Naive thymus-derived CD4-positive, alpha-beta T cell (primary cell): ENCODE measurements at regions not wholly inside any gene's neighbourhood (a gene's known extent, or its start where the extent isn't known, plus 50 kb on each side); places are given as distances from the start of the nearest gene placed in this dataset.

Experiments
- ATAC-seq: fragments of 150-1000 bp; cut with Tn5 transposase; 2 replicates; pipeline ENCODE4 v1.10.0; 2021; ENCODE audit warnings: mild to moderate bottlenecking, moderate library complexity
- CTCF ChIA-PET: fragments of 350-600 bp; sonication (Branson Sonifier 250); formaldehyde crosslinking; loops from one replicate; lab custom pipeline; 2021; ENCODE audit warnings: antibody characterized with exemption; lab: Charles Lee
- POLR2A ChIA-PET: fragments of 350-600 bp; sonication (Branson Sonifier 250); formaldehyde crosslinking; loops from one replicate; lab custom pipeline; 2021; ENCODE audit warnings: antibody characterized with exemption, inconsistent platforms; lab: Charles Lee
- DNase-seq, 9 donors: peaks; one replicate each; pipeline versions ENCODE4 v3.0.0 to v3.0.0-alpha.2; 2020 to 2022; ENCODE audit warnings: mixed read lengths in 1 of 9
- H3K27ac ChIP-seq: one replicate; pipeline ENCODE4 v1.7.0; 2013; ENCODE audit warnings: mild to moderate bottlenecking, low read depth, low read length, moderate library complexity
- H3K27me3 ChIP-seq, 2 donors: one replicate each; pipeline ENCODE4 v1.7.0; 2013; ENCODE audit warnings: low read length in 2 of 2, mild to moderate bottlenecking in 2 of 2, moderate library complexity in 2 of 2; ENCODE audit not compliant: control insufficient read depth in 2 of 2, insufficient read depth in 2 of 2
- H3K36me3 ChIP-seq, 3 experiments: 1 replicate in 2 of 3; 2 replicates in 1 of 3; pipeline ENCODE4 v1.7.0; 2013; ENCODE audit warnings: low read length in 3 of 3, mild to moderate bottlenecking in 3 of 3, moderate library complexity in 1 of 3; ENCODE audit not compliant: insufficient read depth in 3 of 3, control insufficient read depth in 2 of 3
- H3K4me1 ChIP-seq, 2 donors: one replicate each; pipeline ENCODE4 v1.7.0; 2013; ENCODE audit warnings: low read length in 2 of 2, mild to moderate bottlenecking in 2 of 2, moderate library complexity in 1 of 2; ENCODE audit not compliant: control insufficient read depth in 2 of 2, insufficient read depth in 2 of 2
- H3K4me3 ChIP-seq: 2 replicates; pipeline ENCODE4 v1.7.0; 2013; ENCODE audit warnings: mild to moderate bottlenecking, low read length
- H3K9me3 ChIP-seq, 3 experiments: 1 replicate in 2 of 3; 2 replicates in 1 of 3; pipeline ENCODE4 v1.7.0; 2013; ENCODE audit warnings: low read length in 3 of 3; ENCODE audit not compliant: control insufficient read depth in 2 of 3
- H3K27ac Mint-ChIP-seq, 9 donors: one replicate each; pipeline ENCODE4 v1.8.0; 2020 to 2022; ENCODE audit warnings: mixed read lengths in 9 of 9, mild to moderate bottlenecking in 8 of 9, moderate library complexity in 5 of 9, inconsistent platforms in 2 of 9
- H3K27me3 Mint-ChIP-seq, 5 donors: one replicate each; pipeline ENCODE4 v1.8.0; 2021 to 2022; ENCODE audit warnings: mixed read lengths in 5 of 5, mild to moderate bottlenecking in 1 of 5
- H3K36me3 Mint-ChIP-seq, 5 donors: one replicate each; pipeline ENCODE4 v1.8.0; 2020 to 2022; ENCODE audit warnings: mixed read lengths in 5 of 5, mild to moderate bottlenecking in 3 of 5, inconsistent platforms in 1 of 5
- H3K4me1 Mint-ChIP-seq, 7 donors: one replicate each; pipeline ENCODE4 v1.8.0; 2020 to 2022; ENCODE audit warnings: mixed read lengths in 7 of 7, mild to moderate bottlenecking in 3 of 7, inconsistent platforms in 1 of 7
- H3K4me3 Mint-ChIP-seq, 10 donors: one replicate each; pipeline ENCODE4 v1.8.0; 2020 to 2022; ENCODE audit warnings: mild to moderate bottlenecking in 10 of 10, mixed read lengths in 10 of 10, moderate library complexity in 6 of 10, inconsistent platforms in 2 of 10
- H3K9me3 Mint-ChIP-seq, 11 donors: one replicate each; pipeline ENCODE4 v1.8.0; 2020 to 2022; ENCODE audit warnings: mixed read lengths in 11 of 11, mild to moderate bottlenecking in 4 of 11, inconsistent platforms in 1 of 11, moderate library complexity in 1 of 11
- intact Hi-C, 2 donors: fragments of 100-400 bp; cut with micrococcal nuclease; formaldehyde crosslinking; loops; one replicate each; pipeline ENCODE4 v1.15.1; 2023

DNA sequence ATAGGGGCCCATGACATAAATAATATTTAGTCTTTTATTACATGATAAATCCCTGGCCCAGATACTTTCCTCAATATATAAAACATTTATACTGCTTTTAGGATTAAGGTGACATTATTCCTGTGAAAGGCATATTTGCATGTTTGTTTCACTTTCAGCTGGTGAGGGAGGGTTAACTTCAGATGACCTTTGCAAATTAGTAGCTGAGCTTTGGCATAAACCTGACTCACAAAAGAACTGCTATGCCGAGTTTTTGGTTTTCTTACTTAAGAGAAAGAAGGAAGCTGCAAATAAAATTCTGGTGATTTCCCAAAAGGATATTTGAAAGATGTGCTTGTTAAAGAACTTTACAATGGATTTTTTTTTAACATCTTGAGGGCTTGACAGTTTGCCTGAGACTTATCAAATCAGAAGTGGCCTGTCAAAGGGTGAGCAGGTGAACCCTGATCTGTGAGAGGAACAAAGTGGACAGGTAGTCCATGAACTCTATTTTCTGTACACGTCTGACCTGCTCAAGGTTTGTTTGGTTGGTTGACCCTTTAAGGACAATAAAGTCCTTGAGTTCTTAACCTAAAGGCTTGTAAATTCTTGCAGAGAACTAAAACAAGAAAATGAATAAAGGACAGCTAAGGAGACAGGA, 93.5 kb downstream of the FAM124B start:
- no peaks in the 10 kb centered on the region for H3K9me3 Mint-ChIP-seq
- POLR2A ChIA-PET, result no interaction called here
- Histone ChIP-seq H3K27ac (no peak overlapping the region), H3K27me3 (no peaks in the 10 kb centered on the region), H3K4me1 (no peaks in the 10 kb centered on the region), H3K36me3 (no peaks in the 10 kb centered on the region), H3K9me3 (no peaks in the 10 kb centered on the region), H3K4me3 (no peak overlapping the region)
- no peak overlapping the region for H3K4me3 Mint-ChIP-seq
- ATAC-seq (no peak), DNase-seq (no peak)
- CTCF ChIA-PET, result no interaction called here
- no peak overlapping the region for H3K27ac Mint-ChIP-seq
- H3K27me3 Mint-ChIP-seq, result peaks cover 15 to 30% (median 25%) of the 10 kb centered on the region in 5 donors
- H3K36me3 Mint-ChIP-seq, result peaks cover 0 to 5% (median 0%) of the 10 kb centered on the region in 5 donors
- intact Hi-C loops, result no loop called here
- no peaks in the 10 kb centered on the region for H3K4me1 Mint-ChIP-seq

DNA sequence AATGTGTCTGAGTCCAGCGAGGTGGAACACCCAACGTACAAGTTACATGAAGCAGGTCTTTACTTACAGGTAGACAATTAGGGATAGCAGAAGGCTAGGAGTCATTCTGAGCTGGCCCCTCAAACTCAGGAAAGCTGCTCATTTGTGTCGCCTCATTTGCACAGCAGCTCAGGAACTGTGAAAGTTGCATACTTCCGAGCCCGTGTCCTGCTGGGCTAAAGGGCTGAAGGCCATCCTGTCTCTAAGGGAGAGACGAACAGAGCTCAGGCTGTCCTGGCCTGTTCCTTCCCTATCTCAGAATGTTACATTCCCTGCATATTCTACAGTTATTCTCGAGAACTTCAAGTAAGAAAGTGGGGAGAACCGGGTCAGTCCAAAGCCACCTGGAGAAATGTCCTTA, 99.0 kb downstream of the FAM124B start:
- Mint-ChIP-seq H3K4me1 (no peaks in the 10 kb centered on the region), H3K27ac (no peak overlapping the region), H3K27me3 (peaks cover 5 to 10% (median 6%) of the 10 kb centered on the region in 5 donors), H3K36me3 (no peaks in the 10 kb centered on the region), H3K9me3 (no peaks in the 10 kb centered on the region), H3K4me3 (no peak overlapping the region)
- intact Hi-C loops, result no loop called here
- ATAC-seq (no peak), DNase-seq (no peak)
- Histone ChIP-seq H3K4me3 (no peak overlapping the region), H3K36me3 (no peaks in the 10 kb centered on the region), H3K27ac (no peak overlapping the region), H3K27me3 (no peaks in the 10 kb centered on the region), H3K4me1 (no peaks in the 10 kb centered on the region), H3K9me3 (no peaks in the 10 kb centered on the region)
- POLR2A ChIA-PET, result no interaction called here
- CTCF ChIA-PET, result interaction anchor here (0.6 kb wide), 1 partner anchor 43 kb away, joined by 3 read pairs; no protein-coding TSS in a partner anchor

GRCh38 chr2:224293976-224294375, 107.9 kb downstream of the FAM124B start:
- Histone ChIP-seq H3K27ac (no peak overlapping the region), H3K27me3 (no peaks in the 10 kb centered on the region), H3K4me1 (no peaks in the 10 kb centered on the region), H3K9me3 (no peaks in the 10 kb centered on the region), H3K4me3 (no peak overlapping the region), H3K36me3 (no peaks in the 10 kb centered on the region)
- no peak overlapping the region for H3K4me3 Mint-ChIP-seq
- H3K27me3 Mint-ChIP-seq, result peaks cover 42 to 54% (median 45%) of the 10 kb centered on the region in 5 donors
- H3K27ac Mint-ChIP-seq, result no peak overlapping the region
- no peak for ATAC-seq
- DNase-seq, result no peak
- intact Hi-C loops, result no loop called here
- H3K9me3 Mint-ChIP-seq, result peaks cover 0 to 8% (median 0%) of the 10 kb centered on the region in 11 donors
- CTCF ChIA-PET, result no interaction called here
- POLR2A ChIA-PET, result interaction anchor here (0.7 kb wide), 1 partner anchor 927 kb away, joined by 4 read pairs; no protein-coding TSS in a partner anchor
- H3K36me3 Mint-ChIP-seq, result no peaks in the 10 kb centered on the region
- no peaks in the 10 kb centered on the region for H3K4me1 Mint-ChIP-seq

- no peak overlapping the region for H3K27ac ChIP-seq
- CTCF ChIA-PET, result interaction anchor here (7.6 to 8.1 kb wide), 2 partner anchors 294 to 317 kb away, joined by 98 to 114 read pairs; no protein-coding TSS in a partner anchor
- H3K4me3 ChIP-seq, result no peak overlapping the region
- no peaks in the 10 kb centered on the region for H3K4me1 ChIP-seq
- no peaks in the 10 kb centered on the region for H3K9me3 ChIP-seq
- H3K27me3 Mint-ChIP-seq, result peaks cover 42 to 52% (median 51%) of the 10 kb centered on the region in 5 donors
- DNase-seq, result no peak
- H3K9me3 Mint-ChIP-seq, result no peaks in the 10 kb centered on the region
- no peaks in the 10 kb centered on the region for H3K4me1 Mint-ChIP-seq
- intact Hi-C loops, result no loop called here
- H3K4me3 Mint-ChIP-seq, result no peak overlapping the region
- no peaks in the 10 kb centered on the region for H3K36me3 ChIP-seq
- H3K36me3 Mint-ChIP-seq, result no peaks in the 10 kb centered on the region
- H3K27me3 ChIP-seq, result no peaks in the 10 kb centered on the region
- POLR2A ChIA-PET, result no interaction called here
- ATAC-seq, result no peak
- H3K27ac Mint-ChIP-seq, result no peak overlapping the region
These were observed 114.4 kb downstream of the FAM124B start for GRCh38 chr2:224287531-224287930.

DNA sequence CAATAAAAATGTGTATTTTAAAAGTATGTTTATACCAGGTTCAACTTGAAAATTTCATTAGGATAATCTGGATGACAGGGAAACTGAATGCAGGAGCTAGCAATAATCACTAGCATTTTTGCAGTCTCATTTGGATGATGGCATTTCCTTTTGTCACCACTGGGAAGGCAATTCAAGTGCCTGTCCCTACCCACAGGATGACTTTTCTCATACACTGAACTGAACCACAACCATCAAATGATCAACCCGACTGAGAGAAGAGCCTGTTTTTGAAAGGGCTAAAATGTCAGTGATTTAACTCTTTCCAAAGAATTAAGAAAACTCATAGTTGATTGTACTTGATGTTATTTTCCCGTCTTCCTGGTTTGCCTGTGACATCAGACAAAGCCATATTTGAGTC, 115.0 kb downstream of the FAM124B start:
- H3K4me1 Mint-ChIP-seq, result no peaks in the 10 kb centered on the region
- no peak overlapping the region for H3K4me3 Mint-ChIP-seq
- intact Hi-C loops, result no loop called here
- no peaks in the 10 kb centered on the region for H3K36me3 Mint-ChIP-seq
- no peak overlapping the region for H3K27ac ChIP-seq
- no peaks in the 10 kb centered on the region for H3K36me3 ChIP-seq
- CTCF ChIA-PET, result interaction anchor here (0.9 to 8.1 kb wide), 3 partner anchors 12 to 317 kb away, joined by 5 to 114 read pairs (median 98); no protein-coding TSS in a partner anchor
- no peaks in the 10 kb centered on the region for H3K27me3 ChIP-seq
- H3K9me3 Mint-ChIP-seq, result no peaks in the 10 kb centered on the region
- no peaks in the 10 kb centered on the region for H3K4me1 ChIP-seq
- no peak for DNase-seq
- no peak for ATAC-seq
- no peak overlapping the region for H3K4me3 ChIP-seq
- no peak overlapping the region for H3K27ac Mint-ChIP-seq
- no peaks in the 10 kb centered on the region for H3K9me3 ChIP-seq
- H3K27me3 Mint-ChIP-seq, result peaks cover 47 to 52% (median 49%) of the 10 kb centered on the region in 5 donors
- POLR2A ChIA-PET, result no interaction called here

GRCh38 chr2:224284134-224284946, 117.6 kb downstream of the FAM124B start:
- H3K27me3 Mint-ChIP-seq, result peaks cover 32 to 39% (median 37%) of the 10 kb centered on the region in 5 donors
- intact Hi-C loops, result loop anchor here (1.0 to 5.0 kb wide), 6 partner anchors 245 to 1312 kb away; partner anchors contain the start of gene SERPINE2 (in 1 of the 2)
- H3K36me3 Mint-ChIP-seq, result no peaks in the 10 kb centered on the region
- ChIA-PET POLR2A (no interaction called here), CTCF (interaction anchor here (0.6 to 8.1 kb wide), 13 partner anchors 28 to 348 kb away, joined by 3 to 114 read pairs (median 3); no protein-coding TSS in a partner anchor)
- H3K4me3 Mint-ChIP-seq, result no peak overlapping the region
- DNase-seq (peak in 6 of 9 donors; percentile 8 to 46 (median 42)), ATAC-seq (peak; percentile 29)
- H3K4me3 ChIP-seq, result no peak overlapping the region
- H3K9me3 Mint-ChIP-seq, result peaks cover 0 to 2% (median 0%) of the 10 kb centered on the region in 11 donors
- H3K36me3 ChIP-seq, result no peaks in the 10 kb centered on the region
- H3K27me3 ChIP-seq, result no peaks in the 10 kb centered on the region
- H3K27ac ChIP-seq, result no peak overlapping the region
- no peak overlapping the region for H3K27ac Mint-ChIP-seq
- H3K4me1 ChIP-seq, result no peaks in the 10 kb centered on the region
- H3K4me1 Mint-ChIP-seq, result no peaks in the 10 kb centered on the region
- H3K9me3 ChIP-seq, result no peaks in the 10 kb centered on the region
